ENCODE measurements at regions not wholly inside any gene's neighbourhood (a gene's known extent, or its start where the extent isn't known, plus 50 kb on each side); places are given as distances from the start of the nearest gene placed in this dataset.

DNA sequence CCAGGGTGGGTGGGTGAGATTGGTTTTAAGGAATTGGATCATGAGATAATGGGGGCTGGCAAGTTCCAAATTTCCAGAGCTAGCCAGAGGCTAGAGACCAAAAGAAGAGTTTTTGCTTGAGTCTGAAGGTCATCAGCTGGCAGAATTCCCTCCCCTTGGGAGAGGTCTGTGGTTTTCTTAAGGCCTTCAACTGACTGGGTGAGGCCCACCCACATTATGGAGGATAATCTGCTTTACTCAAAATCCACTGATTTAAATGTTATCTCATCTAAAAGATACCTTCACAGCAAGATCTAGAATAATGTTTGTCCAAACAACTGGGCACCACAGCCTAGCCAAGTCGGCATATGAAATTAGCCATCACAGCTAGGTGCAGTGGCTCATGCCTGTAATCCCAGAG, 156.4 kb downstream of the URB2 start:
- POLR2A ChIA-PET: no interaction called here
- peaks cover 16% of the 10 kb centered on the region for H3K9me3 Mint-ChIP-seq (ENCODE audit: unreplicated experiment)
- DNase-seq: no peak
- intact Hi-C loops (cut with micrococcal nuclease; ENCODE audit: unreplicated experiment): no loop called here
- Histone ChIP-seq H3K4me3 (ENCODE audit: low read depth, low read length) (no peak overlapping the region), H3K4me1 (no peaks in the 10 kb centered on the region), H3K9me3 (no peaks in the 10 kb centered on the region), H3K36me3 (ENCODE audit: control insufficient read depth, insufficient read depth, low read length) (no peaks in the 10 kb centered on the region), H3K27me3 (replicated peaks; ENCODE audit: control insufficient read depth, insufficient read depth, low read length) (no peaks in the 10 kb centered on the region)
- no peak overlapping the region for H3K4me3 Mint-ChIP-seq (ENCODE audit: unreplicated experiment)
- BruUV-seq (replicated peaks): no TSS peak
- no peak overlapping the region for H3K27ac Mint-ChIP-seq (ENCODE audit: unreplicated experiment)
- H3K27me3 Mint-ChIP-seq (ENCODE audit: insufficient read depth, unreplicated experiment): peaks cover 3% of the 10 kb centered on the region
- H3K36me3 Mint-ChIP-seq (ENCODE audit: insufficient read depth, unreplicated experiment): no peaks in the 10 kb centered on the region
- no peaks in the 10 kb centered on the region for H3K4me1 Mint-ChIP-seq (ENCODE audit: low read depth, unreplicated experiment)
- TF ChIP-seq, protein P1, sequence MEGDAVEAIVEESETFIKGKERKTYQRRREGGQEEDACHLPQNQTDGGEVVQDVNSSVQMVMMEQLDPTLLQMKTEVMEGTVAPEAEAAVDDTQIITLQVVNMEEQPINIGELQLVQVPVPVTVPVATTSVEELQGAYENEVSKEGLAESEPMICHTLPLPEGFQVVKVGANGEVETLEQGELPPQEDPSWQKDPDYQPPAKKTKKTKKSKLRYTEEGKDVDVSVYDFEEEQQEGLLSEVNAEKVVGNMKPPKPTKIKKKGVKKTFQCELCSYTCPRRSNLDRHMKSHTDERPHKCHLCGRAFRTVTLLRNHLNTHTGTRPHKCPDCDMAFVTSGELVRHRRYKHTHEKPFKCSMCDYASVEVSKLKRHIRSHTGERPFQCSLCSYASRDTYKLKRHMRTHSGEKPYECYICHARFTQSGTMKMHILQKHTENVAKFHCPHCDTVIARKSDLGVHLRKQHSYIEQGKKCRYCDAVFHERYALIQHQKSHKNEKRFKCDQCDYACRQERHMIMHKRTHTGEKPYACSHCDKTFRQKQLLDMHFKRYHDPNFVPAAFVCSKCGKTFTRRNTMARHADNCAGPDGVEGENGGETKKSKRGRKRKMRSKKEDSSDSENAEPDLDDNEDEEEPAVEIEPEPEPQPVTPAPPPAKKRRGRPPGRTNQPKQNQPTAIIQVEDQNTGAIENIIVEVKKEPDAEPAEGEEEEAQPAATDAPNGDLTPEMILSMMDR (IDR thresholded peaks at IDR 0.05; ENCODE audit: insufficient read depth in 1 of 2, low read depth in 1 of 2, low read length in 1 of 2, severe bottlenecking in 1 of 2, unreplicated experiment in 1 of 2): no peak
- CTCF ChIA-PET: no interaction called here

- Mint-ChIP-seq H3K9me3 (ENCODE audit: unreplicated experiment) (peaks cover 26% of the 10 kb centered on the region), H3K27me3 (ENCODE audit: insufficient read depth, unreplicated experiment) (peaks cover 3% of the 10 kb centered on the region), H3K27ac (ENCODE audit: unreplicated experiment) (no peak overlapping the region), H3K36me3 (ENCODE audit: insufficient read depth, unreplicated experiment) (no peaks in the 10 kb centered on the region), H3K4me3 (ENCODE audit: unreplicated experiment) (no peak overlapping the region), H3K4me1 (ENCODE audit: low read depth, unreplicated experiment) (no peaks in the 10 kb centered on the region)
- ChIA-PET POLR2A (no interaction called here), CTCF (no interaction called here)
- H3K4me3 ChIP-seq (ENCODE audit: low read depth, low read length): no peak overlapping the region
- no peaks in the 10 kb centered on the region for H3K4me1 ChIP-seq
- TF ChIP-seq, protein P1 (IDR thresholded peaks at IDR 0.05; ENCODE audit: insufficient read depth in 1 of 2, low read depth in 1 of 2, low read length in 1 of 2, severe bottlenecking in 1 of 2, unreplicated experiment in 1 of 2): no peak
- intact Hi-C loops (cut with micrococcal nuclease; ENCODE audit: unreplicated experiment): no loop called here
- DNase-seq: no peak
- H3K9me3 ChIP-seq: no peaks in the 10 kb centered on the region
- no peaks in the 10 kb centered on the region for H3K27me3 ChIP-seq (replicated peaks; ENCODE audit: control insufficient read depth, insufficient read depth, low read length)
- H3K36me3 ChIP-seq (ENCODE audit: control insufficient read depth, insufficient read depth, low read length): no peaks in the 10 kb centered on the region
- BruUV-seq (replicated peaks): no TSS peak
These were observed 158.8 kb downstream of the URB2 start for GRCh38 chr1:229784834-229785233.

- H3K4me1 Mint-ChIP-seq (ENCODE audit: low read depth, unreplicated experiment): no peaks in the 10 kb centered on the region
- H3K4me3 Mint-ChIP-seq (ENCODE audit: unreplicated experiment): no peak overlapping the region
- Histone ChIP-seq H3K27me3 (replicated peaks; ENCODE audit: control insufficient read depth, insufficient read depth, low read length) (no peaks in the 10 kb centered on the region), H3K4me3 (ENCODE audit: low read depth, low read length) (no peak overlapping the region), H3K4me1 (no peaks in the 10 kb centered on the region), H3K36me3 (ENCODE audit: control insufficient read depth, insufficient read depth, low read length) (no peaks in the 10 kb centered on the region), H3K9me3 (no peaks in the 10 kb centered on the region)
- TF ChIP-seq, protein P1 (IDR thresholded peaks at IDR 0.05; ENCODE audit: insufficient read depth in 1 of 2, low read depth in 1 of 2, low read length in 1 of 2, severe bottlenecking in 1 of 2, unreplicated experiment in 1 of 2): no peak
- H3K27ac Mint-ChIP-seq (ENCODE audit: unreplicated experiment): no peak overlapping the region
- peaks cover 3% of the 10 kb centered on the region for H3K27me3 Mint-ChIP-seq (ENCODE audit: insufficient read depth, unreplicated experiment)
- peaks cover 26% of the 10 kb centered on the region for H3K9me3 Mint-ChIP-seq (ENCODE audit: unreplicated experiment)
- no peaks in the 10 kb centered on the region for H3K36me3 Mint-ChIP-seq (ENCODE audit: insufficient read depth, unreplicated experiment)
- no peak for DNase-seq
- ChIA-PET CTCF (no interaction called here), POLR2A (no interaction called here)
- intact Hi-C loops (cut with micrococcal nuclease; ENCODE audit: unreplicated experiment): no loop called here
- no TSS peak for BruUV-seq (replicated peaks)
These were observed 161.0 kb downstream of the URB2 start for GRCh38 chr1:229786974-229787610.

All from Caco-2 (cell line).